LNCaP clone FGC (cell line): ENCODE measurements at regions not wholly inside any gene's neighbourhood (a gene's known extent, or its start where the extent isn't known, plus 50 kb on each side); places are given as distances from the start of the nearest gene placed in this dataset.

Experiments
- DNase-seq: peaks from one replicate; pipeline ENCODE4 v3.0.0-alpha.2; 2011; ENCODE audit warnings: low read depth
- H3K4me3 ChIP-seq: 2 replicates; pipeline ENCODE4 v1.5.1; 2011; ENCODE audit warnings: mild to moderate bottlenecking, low read depth, low read length, control low read depth
- TF ChIP-seq, protein P1 (sequence below): IDR thresholded peaks from 2 replicates; pipeline ENCODE4 v1.5.1; 2012; ENCODE audit warnings: mild to moderate bottlenecking; ENCODE audit not compliant: control insufficient read depth, insufficient read depth; ENCODE audit errors: extremely low read depth

DNA sequence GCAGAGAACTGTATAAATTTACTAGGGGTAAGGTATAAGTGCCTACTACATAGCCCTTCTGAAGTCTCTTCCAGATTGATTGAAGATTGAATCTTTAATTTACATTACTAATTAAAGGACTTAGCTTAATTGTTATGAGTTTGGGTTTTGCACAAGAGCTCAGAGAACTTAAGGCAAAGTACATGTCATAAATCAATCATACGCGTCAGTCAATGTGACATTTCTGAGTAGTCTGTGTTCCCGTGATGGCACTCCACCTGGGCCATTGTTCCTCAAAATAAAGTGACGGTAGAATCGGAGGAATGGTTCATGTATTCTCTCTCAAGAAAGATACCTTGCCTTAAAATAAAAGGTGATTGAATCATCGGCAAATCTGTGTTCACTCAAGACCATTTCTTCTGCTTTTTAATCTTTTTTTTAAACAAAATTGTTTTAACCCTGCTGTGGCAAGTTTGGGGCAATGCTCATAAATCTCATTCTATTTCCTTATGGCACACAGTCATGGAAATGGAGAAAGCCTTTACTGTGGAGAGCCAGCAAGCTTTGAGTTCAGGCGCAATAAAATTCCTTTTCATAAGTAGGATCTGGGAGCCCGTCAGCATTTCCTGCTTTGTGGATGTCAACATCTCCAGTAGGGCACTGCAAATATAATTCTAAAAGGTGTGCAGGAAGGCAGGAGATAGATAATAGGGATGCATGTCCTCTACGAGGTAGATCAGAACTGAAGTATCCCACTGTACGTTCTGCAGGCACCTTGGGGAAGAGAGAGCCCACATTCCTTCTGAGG lies 427.4 kb downstream of the GATA3 start:
- TF ChIP-seq, protein P1, sequence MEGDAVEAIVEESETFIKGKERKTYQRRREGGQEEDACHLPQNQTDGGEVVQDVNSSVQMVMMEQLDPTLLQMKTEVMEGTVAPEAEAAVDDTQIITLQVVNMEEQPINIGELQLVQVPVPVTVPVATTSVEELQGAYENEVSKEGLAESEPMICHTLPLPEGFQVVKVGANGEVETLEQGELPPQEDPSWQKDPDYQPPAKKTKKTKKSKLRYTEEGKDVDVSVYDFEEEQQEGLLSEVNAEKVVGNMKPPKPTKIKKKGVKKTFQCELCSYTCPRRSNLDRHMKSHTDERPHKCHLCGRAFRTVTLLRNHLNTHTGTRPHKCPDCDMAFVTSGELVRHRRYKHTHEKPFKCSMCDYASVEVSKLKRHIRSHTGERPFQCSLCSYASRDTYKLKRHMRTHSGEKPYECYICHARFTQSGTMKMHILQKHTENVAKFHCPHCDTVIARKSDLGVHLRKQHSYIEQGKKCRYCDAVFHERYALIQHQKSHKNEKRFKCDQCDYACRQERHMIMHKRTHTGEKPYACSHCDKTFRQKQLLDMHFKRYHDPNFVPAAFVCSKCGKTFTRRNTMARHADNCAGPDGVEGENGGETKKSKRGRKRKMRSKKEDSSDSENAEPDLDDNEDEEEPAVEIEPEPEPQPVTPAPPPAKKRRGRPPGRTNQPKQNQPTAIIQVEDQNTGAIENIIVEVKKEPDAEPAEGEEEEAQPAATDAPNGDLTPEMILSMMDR = no peak
- DNase-seq = no peak
- H3K4me3 ChIP-seq = no peak overlapping the region

DNA sequence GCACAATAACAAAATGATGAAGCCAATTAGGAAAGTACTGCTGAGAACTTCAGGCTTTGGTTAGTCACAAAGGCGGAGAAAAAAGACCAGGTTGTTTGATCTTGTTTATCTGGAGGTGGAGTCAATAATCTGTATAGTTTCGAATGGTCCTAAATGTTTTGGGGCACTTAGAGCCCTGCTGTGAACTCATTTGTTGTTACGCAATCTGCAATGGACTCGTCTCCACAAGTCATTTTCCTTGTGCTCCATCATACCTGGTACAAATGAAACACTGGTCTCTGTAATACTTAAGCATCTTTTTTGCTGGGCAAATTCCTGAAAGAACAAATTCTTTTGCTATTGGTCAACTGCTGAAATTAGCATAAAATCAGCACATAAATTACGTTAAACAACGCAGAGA lies 430.5 kb downstream of the GATA3 start:
- no peak overlapping the region for H3K4me3 ChIP-seq
- DNase-seq = no peak
- TF ChIP-seq, protein P1 = no peak

DNA sequence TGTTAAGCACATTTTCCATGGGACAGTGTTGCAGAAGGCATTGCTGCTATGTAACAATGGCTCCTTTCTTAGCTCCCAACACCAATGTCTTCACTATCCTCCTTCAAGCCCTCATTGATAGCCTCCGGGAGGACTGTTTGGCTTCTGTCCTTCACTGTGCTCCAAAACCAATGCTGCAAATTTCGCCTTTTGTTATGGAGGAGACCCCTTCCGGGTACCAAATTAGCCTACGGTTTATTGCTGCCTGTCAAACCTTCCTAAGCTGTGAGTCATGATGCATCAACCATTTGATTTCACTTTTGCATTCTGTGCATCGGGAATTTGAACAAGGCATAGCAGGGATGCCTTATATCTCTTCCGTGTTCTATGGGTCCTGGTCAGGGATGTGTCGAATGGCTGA lies 432.9 kb downstream of the GATA3 start:
- TF ChIP-seq, protein P1 = no peak
- no peak for DNase-seq
- no peak overlapping the region for H3K4me3 ChIP-seq

DNA sequence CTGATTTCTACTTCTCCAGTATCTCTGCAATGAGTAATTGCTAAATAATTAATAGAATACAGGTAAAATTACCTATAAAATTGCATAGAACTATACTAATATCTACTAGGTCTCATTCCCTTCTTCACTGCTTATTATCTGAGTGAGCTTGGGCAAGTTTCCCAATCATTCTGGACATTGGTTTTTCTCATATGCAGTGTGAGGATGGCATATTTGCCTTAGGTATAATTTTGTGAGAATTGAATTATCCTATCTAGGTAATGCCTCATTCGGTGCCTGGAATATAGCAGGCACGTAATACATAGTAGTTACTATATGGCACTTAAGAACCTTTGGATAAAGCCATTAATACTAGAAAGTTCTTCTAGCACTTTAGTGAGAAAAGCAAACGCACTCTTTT lies 434.7 kb downstream of the GATA3 start:
- TF ChIP-seq, protein P1 = no peak
- no peak overlapping the region for H3K4me3 ChIP-seq
- no peak for DNase-seq

DNA sequence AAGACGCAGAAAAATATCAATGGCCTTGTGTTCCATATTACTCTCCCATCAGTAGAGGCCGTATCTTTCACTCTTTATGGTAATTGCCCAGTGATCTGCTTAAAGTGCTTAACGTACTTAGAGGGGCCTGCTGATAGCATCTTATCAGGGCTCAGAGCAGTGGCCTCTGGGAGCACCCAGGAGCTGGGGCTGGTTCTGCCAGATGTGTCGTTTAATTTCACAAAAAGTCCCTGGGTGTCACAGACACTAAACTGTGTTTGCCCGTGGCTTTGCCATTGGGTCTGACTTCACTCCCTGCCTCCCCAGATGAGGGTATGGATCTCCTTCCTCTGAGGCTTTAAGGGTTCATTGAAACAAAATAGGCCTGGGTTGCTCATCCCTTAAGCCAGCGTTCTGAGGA lies 435.3 kb downstream of the GATA3 start:
- TF ChIP-seq, protein P1 = no peak
- no peak overlapping the region for H3K4me3 ChIP-seq
- DNase-seq = no peak

DNA sequence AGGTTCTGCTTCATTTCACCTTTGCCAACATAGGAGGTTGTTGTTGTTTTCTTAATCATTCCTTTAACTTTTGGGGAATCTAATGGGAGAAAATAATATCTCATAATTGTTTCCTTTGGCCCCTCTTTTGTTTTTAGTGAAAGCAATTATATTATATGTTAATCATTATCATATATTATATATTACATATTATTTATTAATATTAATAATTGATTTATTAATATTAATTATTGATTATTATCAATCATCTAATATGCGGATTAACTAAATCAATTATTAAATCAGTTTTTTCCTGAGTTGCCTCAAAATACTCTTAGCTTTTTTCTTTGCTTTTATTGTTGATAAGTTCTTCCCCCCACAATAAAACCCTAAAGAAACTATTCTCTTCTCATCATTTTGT lies 443.8 kb downstream of the GATA3 start:
- TF ChIP-seq, protein P1 = no peak
- DNase-seq = no peak
- no peak overlapping the region for H3K4me3 ChIP-seq

DNA sequence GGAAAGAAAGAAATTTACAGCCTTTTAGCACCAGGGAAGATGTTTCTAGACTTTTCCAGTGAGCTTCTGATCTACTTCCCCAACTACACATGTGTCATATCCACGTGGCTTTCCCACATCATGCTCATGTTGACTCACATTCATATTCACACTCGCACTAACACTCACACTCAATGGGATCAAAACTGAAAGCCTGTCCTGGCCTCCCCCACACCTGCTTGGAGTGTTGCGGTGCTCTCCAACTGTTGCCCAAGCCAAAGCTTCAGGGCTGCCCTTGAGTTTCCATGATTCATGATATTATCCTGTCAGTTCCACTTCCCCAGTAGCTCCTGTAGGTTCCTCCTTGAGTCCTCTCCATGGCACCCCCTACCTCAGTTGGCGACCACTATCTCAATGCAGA lies 444.4 kb downstream of the GATA3 start:
- no peak overlapping the region for H3K4me3 ChIP-seq
- DNase-seq = no peak
- TF ChIP-seq, protein P1 = no peak
